BLaER1 treated with 17β-estradiol and CSF1 and Interleukin-3, amounts not matched to agents 10 nM and 100 nM (cell line): ENCODE measurements at regions not wholly inside any gene's neighbourhood (a gene's known extent, or its start where the extent isn't known, plus 50 kb on each side); places are given as distances from the start of the nearest gene placed in this dataset.

Experiments used
- H3K27ac ChIP-seq, 11 experiments: shearing (Covaris generic); formaldehyde crosslinking; 2 replicates each; pipeline ENCODE4 v1.8.1; 2022
- H3K27me3 ChIP-seq, 11 experiments: shearing (Covaris generic); formaldehyde crosslinking; 2 replicates each; pipeline ENCODE4 v1.8.1; 2022
- H3K36me3 ChIP-seq, 11 experiments: shearing (Covaris generic); formaldehyde crosslinking; 2 replicates each; pipeline ENCODE4 v1.8.1; 2022
- H3K4me1 ChIP-seq, 10 experiments: shearing (Covaris generic); formaldehyde crosslinking; 2 replicates each; pipeline ENCODE4 v1.8.1; 2022
- H3K4me2 ChIP-seq, 11 experiments: shearing (Covaris generic); formaldehyde crosslinking; 2 replicates each; pipeline ENCODE4 v1.8.1; 2022
- H3K4me3 ChIP-seq, 10 experiments: shearing (Covaris generic); formaldehyde crosslinking; 2 replicates each; pipeline ENCODE4 v1.8.1; 2022
- H3K9ac ChIP-seq, 11 experiments: shearing (Covaris generic); formaldehyde crosslinking; 2 replicates each; pipeline ENCODE4 v1.8.1; 2022
- H3K9me3 ChIP-seq, 11 experiments: shearing (Covaris generic); formaldehyde crosslinking; replicated peaks in 1 of 11; 2 replicates each; pipeline ENCODE4 v1.8.1; 2022
- H4K20me1 ChIP-seq, 11 experiments: shearing (Covaris generic); formaldehyde crosslinking; 2 replicates each; pipeline ENCODE4 v1.8.1; 2022
- Cebpa-rat ChIP-seq, 11 experiments: shearing (Covaris generic); IDR thresholded peaks; 2 replicates each; pipeline ENCODE4 v1.8.1; 2022

- Histone ChIP-seq H3K9ac (peak overlapping the region in 9 of 11 experiments; percentile 14 to 68 (median 46); a peak in 13 of 22 replicates), H3K27ac (peak overlapping the region; percentile 13 to 83 (median 72); a peak in 18 of 22 replicates), H3K4me1 (peaks cover 47 to 60% (median 55%) of the 10 kb centered on the region in 10 experiments), H4K20me1 (peaks cover 0 to 14% (median 0%) of the 10 kb centered on the region in 11 experiments; a peak in 7 of 22 replicates), H3K27me3 (peaks cover 5 to 48% (median 22%) of the 10 kb centered on the region in 11 experiments; a peak in 20 of 22 replicates), H3K4me2 (peak overlapping the region; percentile 83 to 96 (median 91)), H3K4me3 (peak overlapping the region in 3 of 10 experiments; percentile 6 to 51 (median 8); a peak in 6 of 20 replicates), H3K9me3 (peaks cover 0 to 6% (median 0%) of the 10 kb centered on the region in 11 experiments; a peak in 4 of 22 replicates), H3K36me3 (no peaks in the 10 kb centered on the region)
- no peak for TF ChIP-seq Cebpa-rat (IDR thresholded peaks at IDR 0.05)
Observed at GRCh38 chr15:70327328-70327855, 229.7 kb upstream of the TLE3 start.

DNA sequence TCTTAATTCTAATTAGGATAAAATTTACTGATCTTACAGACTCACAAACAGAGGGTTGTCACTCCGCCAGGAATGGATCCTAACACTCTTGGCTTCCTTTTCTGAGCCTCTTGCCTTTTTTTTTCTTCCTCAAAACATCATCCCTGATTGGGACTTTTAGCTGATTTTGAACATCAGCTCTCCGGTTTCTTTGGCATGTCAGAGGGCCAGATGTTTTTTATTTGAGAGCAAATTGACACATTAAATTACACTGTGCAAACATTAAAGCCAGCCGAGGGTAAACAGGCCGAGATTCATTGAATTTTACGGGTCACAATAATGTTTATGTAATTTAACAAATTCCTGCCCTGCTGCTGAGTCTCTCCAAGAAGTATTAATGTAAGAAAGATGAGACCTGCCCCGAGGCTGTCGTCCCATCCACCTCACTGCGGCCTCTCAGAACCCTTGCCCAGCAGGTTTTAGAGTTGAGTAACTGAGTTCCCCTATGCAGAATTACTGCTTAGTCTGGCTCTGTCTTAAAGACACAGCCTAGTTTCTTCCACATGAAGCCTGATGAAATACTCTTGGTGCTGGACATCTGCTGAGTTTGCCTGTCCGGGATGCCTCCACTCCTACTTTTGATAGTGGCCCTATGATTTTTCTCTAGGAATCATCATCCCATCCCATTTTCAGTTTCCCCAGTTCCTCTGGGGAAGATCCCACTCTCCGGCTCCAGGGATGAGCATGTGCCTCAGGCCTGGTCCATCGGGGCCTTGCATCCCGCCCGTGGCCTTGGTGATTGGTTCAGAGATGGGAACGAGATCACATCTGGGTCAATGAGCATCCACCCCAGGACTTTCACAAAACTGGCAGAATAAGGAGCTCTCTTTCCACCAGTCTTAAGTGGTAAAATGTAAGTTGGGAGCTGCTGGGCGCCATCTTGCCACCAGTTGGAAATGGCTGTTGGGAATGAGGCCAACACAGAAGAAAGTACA lies 226.6 kb upstream of the TLE3 start:
- peak overlapping the region; percentile 50 to 88 (median 76); a peak in 18 of 22 replicates for H3K4me2 ChIP-seq
- TF ChIP-seq Cebpa-rat (IDR thresholded peaks at IDR 0.05) = no peak
- H3K4me3 ChIP-seq = no peak overlapping the region
- no peaks in the 10 kb centered on the region for H3K36me3 ChIP-seq
- H4K20me1 ChIP-seq = peaks cover 0 to 14% (median 0%) of the 10 kb centered on the region in 11 experiments; a peak in 7 of 22 replicates
- H3K27ac ChIP-seq = no peak overlapping the region
- H3K4me1 ChIP-seq = peaks cover 72 to 86% (median 80%) of the 10 kb centered on the region in 10 experiments
- H3K9me3 ChIP-seq = no peaks in the 10 kb centered on the region
- H3K9ac ChIP-seq = no peak overlapping the region
- H3K27me3 ChIP-seq = peaks cover 5 to 47% (median 22%) of the 10 kb centered on the region in 11 experiments; a peak in 19 of 22 replicates

- TF ChIP-seq Cebpa-rat (IDR thresholded peaks at IDR 0.05) = no peak
- Histone ChIP-seq H3K9me3 (no peaks in the 10 kb centered on the region), H3K36me3 (no peaks in the 10 kb centered on the region), H3K4me3 (no peak overlapping the region), H3K4me1 (peaks cover 72 to 86% (median 80%) of the 10 kb centered on the region in 10 experiments), H3K27me3 (peaks cover 9 to 54% (median 22%) of the 10 kb centered on the region in 11 experiments; a peak in 21 of 22 replicates), H3K4me2 (peak overlapping the region; percentile 50 to 88 (median 76)), H4K20me1 (peaks cover 0 to 7% (median 0%) of the 10 kb centered on the region in 11 experiments; a peak in 5 of 22 replicates), H3K9ac (no peak overlapping the region), H3K27ac (peak overlapping the region in 4 of 11 experiments; percentile 3 to 69 (median 17); a peak in 3 of 22 replicates)
Observed at GRCh38 chr15:70323111-70323851, 225.6 kb upstream of the TLE3 start.

DNA sequence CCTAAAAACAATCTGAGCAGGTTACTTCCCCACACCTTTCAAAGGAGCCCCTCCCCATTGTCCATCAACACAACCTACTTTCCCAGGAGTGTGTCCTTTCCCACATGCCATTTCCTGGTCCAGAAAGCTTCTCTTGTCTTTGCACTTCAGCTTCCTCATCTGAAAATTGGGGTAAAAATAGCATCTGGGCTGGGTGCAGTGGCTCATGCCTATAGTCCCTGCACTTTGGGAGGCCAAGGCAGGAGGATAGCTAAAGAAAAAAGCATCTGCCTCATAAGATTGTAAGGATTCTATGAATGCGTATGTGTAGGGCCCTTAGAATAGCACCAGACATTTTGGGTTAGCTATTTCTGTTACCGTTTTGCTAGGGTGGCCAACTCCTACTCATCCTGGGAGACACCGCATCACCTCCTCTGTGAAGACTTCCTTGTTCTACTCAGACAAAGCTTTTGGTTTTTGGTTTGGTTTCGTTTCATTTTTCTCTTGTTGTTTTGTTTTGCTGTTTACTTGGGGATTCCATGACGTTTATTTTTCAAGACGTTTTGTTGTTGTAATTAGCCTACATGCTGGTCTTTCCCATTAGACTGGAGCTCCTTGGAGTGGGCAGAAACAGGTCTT lies 224.4 kb upstream of the TLE3 start:
- Histone ChIP-seq H3K4me3 (no peak overlapping the region), H3K9me3 (no peaks in the 10 kb centered on the region), H3K9ac (no peak overlapping the region), H3K4me2 (peak overlapping the region; percentile 66 to 88 (median 77)), H4K20me1 (no peaks in the 10 kb centered on the region; a peak in 2 of 22 replicates), H3K27me3 (peaks cover 9 to 63% (median 22%) of the 10 kb centered on the region in 11 experiments; a peak in 21 of 22 replicates), H3K36me3 (no peaks in the 10 kb centered on the region), H3K27ac (peak overlapping the region in 5 of 11 experiments; percentile 21 to 76 (median 58); a peak in 6 of 22 replicates), H3K4me1 (peaks cover 69 to 80% (median 74%) of the 10 kb centered on the region in 10 experiments)
- TF ChIP-seq Cebpa-rat (IDR thresholded peaks at IDR 0.05) = no peak

DNA sequence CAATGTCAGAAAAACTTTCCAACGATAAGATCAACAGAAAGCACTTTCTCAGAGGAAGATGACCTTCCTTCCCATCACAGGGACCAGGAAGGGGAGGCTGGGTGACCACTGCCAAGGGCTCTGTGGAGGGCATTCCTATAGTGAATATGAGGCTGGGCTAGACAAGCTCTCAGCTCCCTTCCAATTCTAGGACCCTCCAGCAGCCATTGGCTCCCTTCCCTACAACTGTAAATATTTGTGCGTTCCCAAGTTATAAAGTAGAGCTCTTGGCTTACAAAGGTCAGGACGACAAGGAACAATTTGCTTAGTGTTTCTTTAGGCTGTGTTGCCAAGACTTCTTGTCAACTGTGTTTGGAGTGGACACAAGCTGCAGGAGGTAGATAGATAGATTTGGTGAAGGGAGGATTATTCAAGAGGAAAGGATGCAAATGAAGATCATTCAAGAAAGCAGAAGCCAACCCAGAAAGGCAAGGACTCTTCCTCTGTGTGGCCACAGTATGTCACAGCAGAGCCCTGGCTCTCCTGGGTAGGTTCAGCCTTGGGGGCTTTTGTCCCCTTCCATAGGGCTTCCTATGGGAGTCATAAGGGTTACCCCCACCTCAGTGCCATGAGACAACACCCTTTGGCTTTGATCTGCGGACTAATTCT lies 223.6 kb upstream of the TLE3 start:
- Histone ChIP-seq H4K20me1 (no peaks in the 10 kb centered on the region), H3K9ac (no peak overlapping the region), H3K27me3 (peaks cover 5 to 59% (median 18%) of the 10 kb centered on the region in 11 experiments; a peak in 21 of 22 replicates), H3K36me3 (no peaks in the 10 kb centered on the region), H3K27ac (peak overlapping the region in 10 of 11 experiments; percentile 44 to 77 (median 70); a peak in 16 of 22 replicates), H3K4me1 (peaks cover 60 to 71% (median 65%) of the 10 kb centered on the region in 10 experiments), H3K4me2 (peak overlapping the region; percentile 66 to 88 (median 77)), H3K9me3 (no peaks in the 10 kb centered on the region), H3K4me3 (no peak overlapping the region)
- TF ChIP-seq Cebpa-rat (IDR thresholded peaks at IDR 0.05) = no peak

DNA sequence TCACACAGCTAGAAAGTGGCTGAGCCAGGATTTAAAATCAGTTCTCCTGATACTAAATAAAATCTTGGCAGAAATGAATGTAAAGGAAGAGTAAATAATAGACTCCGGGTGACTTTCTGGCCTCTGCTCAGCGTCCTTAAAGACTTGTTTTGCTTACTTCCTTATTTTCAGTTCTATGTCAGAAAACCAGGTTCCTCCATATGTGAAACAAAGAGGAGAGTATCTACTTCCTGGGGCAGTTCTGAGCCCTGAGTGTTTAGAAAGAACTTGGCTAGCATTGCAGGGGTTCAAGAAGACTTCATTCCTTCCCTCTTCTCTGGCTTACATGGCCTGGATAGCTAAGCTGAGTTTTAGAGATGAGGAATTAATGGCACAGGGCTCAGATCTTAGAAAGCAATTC lies 222.8 kb upstream of the TLE3 start:
- no peak overlapping the region for H3K4me3 ChIP-seq
- no peaks in the 10 kb centered on the region for H3K36me3 ChIP-seq
- no peaks in the 10 kb centered on the region for H3K9me3 ChIP-seq
- peaks cover 59 to 66% (median 62%) of the 10 kb centered on the region in 10 experiments for H3K4me1 ChIP-seq
- TF ChIP-seq Cebpa-rat (IDR thresholded peaks at IDR 0.05) = no peak
- H3K27ac ChIP-seq = peak overlapping the region; percentile 44 to 77 (median 69); a peak in 20 of 22 replicates
- peak overlapping the region in 6 of 11 experiments; percentile 29 to 61 (median 48); a peak in 8 of 22 replicates for H3K9ac ChIP-seq
- peaks cover 0 to 50% (median 11%) of the 10 kb centered on the region in 11 experiments; a peak in 17 of 22 replicates for H3K27me3 ChIP-seq
- no peaks in the 10 kb centered on the region for H4K20me1 ChIP-seq
- H3K4me2 ChIP-seq = peak overlapping the region; percentile 66 to 88 (median 77)

- TF ChIP-seq Cebpa-rat (IDR thresholded peaks at IDR 0.05) = no peak
- no peaks in the 10 kb centered on the region for H4K20me1 ChIP-seq
- peaks cover 59 to 66% (median 62%) of the 10 kb centered on the region in 10 experiments for H3K4me1 ChIP-seq
- H3K9ac ChIP-seq = peak overlapping the region in 6 of 11 experiments; percentile 29 to 61 (median 48); a peak in 8 of 22 replicates
- H3K36me3 ChIP-seq = no peaks in the 10 kb centered on the region
- no peaks in the 10 kb centered on the region for H3K9me3 ChIP-seq
- peak overlapping the region; percentile 66 to 88 (median 77) for H3K4me2 ChIP-seq
- H3K27ac ChIP-seq = peak overlapping the region; percentile 44 to 77 (median 69); a peak in 20 of 22 replicates
- H3K27me3 ChIP-seq = peaks cover 0 to 46% (median 10%) of the 10 kb centered on the region in 11 experiments; a peak in 17 of 22 replicates
- H3K4me3 ChIP-seq = peak overlapping the region in 2 of 10 experiments; percentile 19 to 27; a peak in 1 of 20 replicates
Observed at GRCh38 chr15:70320077-70320476, 222.4 kb upstream of the TLE3 start.
